ENCODE measurements at regions not wholly inside any gene's neighbourhood (a gene's known extent, or its start where the extent isn't known, plus 50 kb on each side); places are given as distances from the start of the nearest gene placed in this dataset.
"Not testable (repeated sequence)": the region's sequence is repeated elsewhere in the genome, so short reads cannot be mapped to it uniquely, and the experiment has no call there.

DNA sequence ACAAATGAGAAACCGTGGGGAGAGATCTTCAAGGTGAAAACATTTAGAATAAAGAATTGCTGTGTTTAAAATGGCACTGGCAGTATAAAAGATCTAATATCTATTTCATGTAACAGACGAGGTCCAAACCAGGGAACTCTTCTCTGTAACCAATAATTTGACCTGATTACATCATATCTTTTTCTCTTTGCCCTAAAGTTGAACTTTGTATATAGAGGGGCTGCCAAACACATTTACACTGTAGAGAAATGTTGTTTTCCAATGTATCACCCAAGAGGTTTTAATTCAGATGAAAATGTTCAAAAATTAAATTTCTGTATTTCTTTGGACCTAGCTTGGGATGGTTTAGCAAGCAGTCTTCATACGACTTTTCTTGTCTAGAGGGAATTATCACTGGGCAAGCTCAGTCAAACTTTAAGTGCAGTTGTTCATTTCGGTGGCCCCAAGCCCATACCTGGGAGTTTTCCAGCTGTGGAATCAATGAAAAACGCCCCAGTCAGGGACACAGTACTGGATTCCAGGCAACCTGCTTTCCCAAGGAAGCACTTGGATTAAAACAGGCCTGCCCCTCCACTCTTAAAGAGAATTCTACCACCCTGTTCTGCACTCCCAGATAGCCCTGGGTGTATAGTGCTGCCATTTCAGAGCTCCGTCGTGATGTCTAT, 208.5 kb upstream of the FN1 start:
- no peak for DNase-seq

DNA sequence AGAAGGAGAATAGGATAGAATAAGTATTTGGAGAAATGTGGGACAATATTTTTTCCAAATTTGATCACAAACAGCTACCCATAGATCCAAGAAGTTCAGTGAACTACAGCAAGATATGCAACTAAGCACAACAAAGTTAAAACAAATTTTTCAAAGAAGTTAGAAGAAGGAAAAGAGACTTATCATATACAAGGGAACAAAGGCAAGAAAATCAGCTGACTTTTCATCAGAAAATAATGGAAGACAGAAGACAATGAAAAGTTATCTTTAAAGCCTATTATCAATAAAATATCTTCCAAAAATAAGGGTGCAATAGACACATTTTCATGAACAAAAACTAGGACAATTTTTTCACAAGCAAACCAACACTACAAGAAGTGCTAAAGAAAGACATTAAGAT, 202.8 kb upstream of the FN1 start:
- DNase-seq: no peak

DNA sequence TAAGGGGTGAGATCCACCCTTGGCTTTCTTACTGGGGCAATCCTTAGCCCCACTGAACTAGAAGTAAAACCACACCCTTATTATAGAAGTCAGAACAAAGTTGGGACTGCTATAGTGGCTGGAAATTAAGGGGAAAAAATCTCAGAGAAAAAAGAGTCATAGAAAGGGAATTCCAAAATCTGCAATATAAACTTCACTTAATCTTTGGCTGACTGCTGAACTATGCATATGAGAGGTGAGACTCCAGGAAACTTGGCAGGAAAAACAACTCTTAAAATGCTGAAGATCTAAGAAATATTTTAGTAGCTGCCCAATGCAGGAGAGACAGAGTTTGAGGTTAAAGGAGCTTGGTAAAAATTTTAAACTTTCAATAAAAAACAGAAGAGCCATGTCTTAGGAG, 201.8 kb upstream of the FN1 start:
- no peak for DNase-seq

DNA sequence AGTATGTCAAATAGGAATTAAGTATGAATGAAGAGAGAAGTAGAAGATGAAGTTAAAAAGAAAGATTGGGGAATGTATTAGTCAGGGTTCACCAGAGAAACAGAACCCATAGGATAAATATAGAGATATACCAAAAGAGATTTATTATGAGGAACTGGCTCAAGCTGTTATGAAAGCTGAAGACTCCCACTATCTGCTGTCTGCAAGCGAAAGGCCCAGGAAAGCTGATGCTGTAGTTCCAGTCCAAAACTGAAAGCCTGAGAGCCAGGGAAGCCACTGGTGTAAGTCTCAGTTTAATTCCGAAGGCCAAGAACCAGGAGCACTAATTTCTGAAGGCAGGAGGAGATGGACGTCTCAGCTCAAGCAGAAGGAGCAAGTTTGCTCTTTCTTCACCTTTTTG, 200.9 kb upstream of the FN1 start:
- no peak for DNase-seq

DNA sequence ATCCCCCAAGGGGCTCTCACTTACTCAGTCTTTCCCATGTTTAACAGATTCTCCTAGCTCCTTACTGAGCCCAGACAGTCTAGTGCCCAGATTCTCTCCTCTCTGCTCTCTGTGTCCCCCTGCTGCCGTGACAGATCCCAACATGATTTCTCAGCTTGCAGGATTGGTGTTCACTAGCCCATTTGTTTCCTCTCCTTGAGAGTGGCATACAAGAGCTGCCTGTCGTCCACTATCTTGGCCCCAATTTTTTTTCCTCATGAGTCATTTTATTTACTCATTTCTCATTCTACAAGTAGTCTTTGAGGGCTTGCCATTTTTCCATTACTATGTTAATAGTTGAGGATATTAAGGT, 199.9 kb upstream of the FN1 start:
- no peak for DNase-seq

DNA sequence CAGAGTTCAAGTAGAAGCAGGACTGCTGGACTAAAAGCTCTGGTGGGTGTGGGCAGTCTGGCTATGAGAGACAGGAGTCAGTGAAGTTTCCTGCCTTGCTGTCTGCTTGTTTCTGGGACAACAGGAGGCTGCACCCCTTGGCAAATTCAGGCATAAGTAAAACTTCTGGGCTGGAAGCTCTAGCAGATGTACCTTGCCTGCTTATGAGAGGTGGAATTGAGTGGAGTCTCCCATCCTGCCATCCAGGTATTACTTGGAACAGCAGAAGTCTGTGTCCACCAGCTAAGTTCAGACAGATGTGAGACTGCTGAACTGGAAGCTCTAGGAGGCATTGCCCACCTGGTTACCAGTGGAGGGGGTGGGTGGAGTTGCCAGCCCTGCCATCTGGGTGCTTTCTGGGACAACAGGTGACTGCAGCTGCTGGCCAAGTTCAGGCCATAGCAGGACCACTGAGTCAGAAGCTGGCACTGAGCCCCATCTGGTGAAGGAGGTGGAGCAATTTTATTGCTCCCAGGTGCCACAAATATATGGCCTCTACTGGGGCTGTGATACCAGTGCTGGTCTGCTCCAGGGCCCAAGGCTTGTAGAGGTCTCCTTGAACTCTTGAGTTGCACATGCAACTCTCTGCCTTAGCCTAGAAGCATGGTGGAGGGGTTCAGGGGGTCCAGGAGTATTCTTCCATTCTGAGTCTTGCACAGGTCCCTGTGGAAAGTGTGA, 199.4 kb upstream of the FN1 start:
- DNase-seq: no peak

DNA sequence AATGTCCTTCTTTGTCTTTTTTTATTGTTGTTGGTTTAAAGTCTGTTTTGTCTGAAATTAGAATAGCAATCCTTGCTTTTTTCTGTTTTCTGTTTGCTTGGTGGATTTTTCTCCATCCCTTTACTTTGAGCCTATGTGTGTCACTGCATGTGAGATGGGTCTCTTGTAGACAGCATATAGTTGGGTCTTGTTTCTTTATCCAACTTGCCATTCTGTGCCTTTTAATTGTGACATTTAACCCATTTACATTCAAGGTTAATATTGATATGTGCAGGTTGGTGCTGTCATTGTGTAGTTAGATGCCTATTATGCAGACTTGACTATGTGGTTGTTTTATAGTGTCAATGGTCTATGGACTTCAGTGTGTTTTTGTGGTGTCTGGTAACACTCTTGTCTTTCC, 197.5 kb upstream of the FN1 start:
- no peak for DNase-seq

DNA sequence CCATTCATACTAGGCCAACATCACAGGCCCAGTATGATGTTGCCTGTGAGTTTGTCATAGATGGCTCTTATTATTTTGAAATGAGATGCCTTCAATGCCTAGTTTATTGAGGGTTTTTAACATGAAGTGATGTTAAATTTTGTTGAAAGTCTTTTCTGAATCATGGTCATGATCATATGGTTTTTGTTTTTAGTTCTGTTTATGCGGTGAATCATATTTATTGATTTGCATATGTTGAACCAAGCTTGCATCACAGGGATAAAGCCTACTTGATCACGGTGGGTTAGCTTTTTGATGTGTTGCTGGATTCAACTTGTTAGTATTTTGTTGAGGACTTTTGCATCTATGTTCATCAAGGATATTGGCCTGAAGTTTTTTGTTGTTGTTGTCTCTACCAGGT, 195.8 kb upstream of the FN1 start:
- DNase-seq: no peak

DNA sequence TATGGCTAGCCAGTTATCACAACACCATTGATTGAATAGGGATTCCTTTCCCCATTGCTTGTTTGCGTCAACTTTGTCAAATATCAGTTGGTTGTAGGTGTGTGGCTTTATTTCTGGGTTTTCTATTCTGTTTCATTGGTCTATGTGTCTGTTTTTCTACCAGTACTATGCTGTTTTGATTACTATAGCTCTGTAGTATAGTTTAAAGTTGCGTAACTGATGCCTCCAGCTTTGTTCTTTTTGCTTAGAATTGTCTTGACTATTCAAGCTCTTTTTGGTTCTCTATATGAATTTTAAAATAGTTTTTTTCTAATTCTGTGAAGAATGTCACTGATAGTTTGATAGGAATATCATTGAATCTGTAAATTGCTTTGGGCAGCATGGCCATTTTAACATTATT, 194.9 kb upstream of the FN1 start:
- not testable (repeated sequence) for DNase-seq

DNA sequence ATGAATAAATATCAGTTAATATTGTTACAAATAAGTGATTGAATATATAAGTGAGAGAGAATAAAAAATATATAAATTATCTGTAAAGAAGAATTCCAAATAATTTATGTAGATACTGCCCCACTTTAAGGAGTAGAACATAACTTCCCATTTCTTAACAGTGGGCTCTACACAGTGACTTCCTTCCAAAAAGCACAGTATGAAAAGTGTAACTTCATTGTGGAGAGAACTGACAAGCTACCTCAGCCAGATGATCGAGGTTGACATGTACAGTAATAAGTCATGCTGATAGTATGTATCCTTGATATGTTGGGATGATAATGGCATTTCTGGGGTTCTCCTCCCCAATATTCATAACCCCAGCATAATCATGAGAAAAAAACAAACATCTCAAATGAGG, 191.9 kb upstream of the FN1 start:
- DNase-seq: no peak

DNA sequence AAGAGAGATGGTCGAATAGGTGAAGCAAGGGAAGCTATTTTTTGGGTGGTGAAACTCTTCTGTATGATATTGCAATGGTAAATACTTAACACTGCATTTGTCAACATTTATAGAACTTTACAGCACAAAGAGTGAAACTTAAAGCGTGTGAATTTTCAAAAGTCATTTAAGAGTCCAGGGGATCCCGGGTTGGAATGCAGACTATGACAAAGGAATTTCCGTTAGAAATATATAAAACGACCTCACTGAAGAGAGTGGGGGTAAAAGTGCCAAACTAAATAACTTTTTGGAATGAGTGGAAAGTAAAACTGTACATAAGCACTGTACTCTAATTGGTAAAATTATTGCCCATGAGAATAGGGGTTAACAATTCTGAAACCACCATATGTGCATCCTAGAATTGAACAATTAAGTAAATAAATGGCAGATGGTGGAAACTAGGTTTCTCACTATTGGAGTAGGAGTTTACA, 191.0 kb upstream of the FN1 start:
- no peak for DNase-seq

DNA sequence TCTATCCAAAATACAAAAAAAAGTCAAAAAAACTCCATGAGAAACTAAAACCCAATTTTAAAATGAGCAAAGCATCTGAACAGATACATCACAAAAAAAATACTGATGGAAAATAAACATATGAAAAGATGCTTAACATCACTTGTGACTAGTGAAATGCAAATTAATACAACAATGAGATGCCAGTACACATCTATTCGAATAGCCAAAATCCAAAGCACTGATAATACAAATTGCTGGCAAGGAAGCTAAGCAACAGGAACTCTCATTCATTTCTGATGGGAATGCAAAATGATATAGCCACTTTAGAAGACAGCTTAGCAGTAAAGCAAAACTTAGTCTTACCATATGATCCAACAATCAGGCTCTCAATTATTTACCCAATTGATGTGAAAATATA, 190.2 kb upstream of the FN1 start:
- no peak for DNase-seq

DNA sequence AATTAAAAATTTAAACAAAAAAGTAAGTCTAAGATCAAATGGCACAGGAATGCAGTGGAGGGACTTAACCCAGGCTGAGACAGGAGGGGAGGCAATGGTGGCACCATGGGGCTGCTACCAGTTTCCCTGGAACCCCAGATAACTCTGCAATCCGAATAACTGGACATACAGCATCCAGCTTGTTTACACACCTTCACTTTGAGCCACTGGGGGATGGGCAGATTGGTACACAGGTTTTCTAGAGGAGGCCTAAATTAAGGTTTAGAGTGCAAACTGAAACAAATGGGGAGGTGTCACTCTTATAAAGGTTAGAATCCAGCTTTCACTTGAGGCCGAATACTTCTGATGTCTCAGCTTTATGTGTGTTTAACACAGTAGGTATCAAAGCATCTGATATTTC, 189.3 kb upstream of the FN1 start:
- no peak for DNase-seq

DNA sequence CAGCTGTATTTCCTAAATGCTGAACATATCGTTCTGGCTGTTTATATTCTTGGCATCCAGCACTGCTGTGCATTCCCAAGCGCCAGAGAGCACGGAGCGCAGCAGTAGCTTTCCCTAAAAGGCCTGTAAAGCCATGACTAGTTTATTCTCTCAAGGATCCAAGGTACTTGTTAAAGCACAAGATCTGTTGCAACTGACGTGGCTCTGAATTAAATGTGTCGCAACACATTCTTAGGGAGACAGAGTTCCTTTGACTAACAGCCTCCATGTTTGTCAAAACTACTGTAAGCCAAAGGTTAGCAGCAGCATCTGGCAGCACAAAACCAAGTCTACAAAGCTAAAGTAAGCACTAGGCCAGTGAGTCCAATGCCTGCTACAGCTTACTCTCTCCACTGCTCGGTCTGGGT, 188.6 kb upstream of the FN1 start:
- no peak for DNase-seq

DNA sequence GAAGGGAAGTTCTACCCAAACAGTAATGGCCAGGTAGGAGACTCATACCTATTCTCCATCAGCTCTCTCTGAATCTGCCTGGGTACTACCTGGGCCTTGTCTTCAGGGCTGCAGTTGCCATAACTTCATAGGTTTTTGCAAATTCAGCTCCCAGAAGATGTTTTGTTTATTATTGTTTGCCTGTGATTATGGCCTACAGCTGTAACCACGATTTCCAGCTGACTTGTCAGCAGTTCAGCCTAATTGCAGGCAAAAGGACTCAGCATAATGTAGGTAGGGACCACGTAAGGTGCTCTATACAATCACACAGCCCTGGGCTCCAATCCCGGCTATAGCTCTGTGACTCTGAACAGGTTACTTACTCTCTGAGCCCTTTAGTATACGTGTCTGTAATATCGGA, 187.0 kb upstream of the FN1 start:
- no peak for DNase-seq

DNA sequence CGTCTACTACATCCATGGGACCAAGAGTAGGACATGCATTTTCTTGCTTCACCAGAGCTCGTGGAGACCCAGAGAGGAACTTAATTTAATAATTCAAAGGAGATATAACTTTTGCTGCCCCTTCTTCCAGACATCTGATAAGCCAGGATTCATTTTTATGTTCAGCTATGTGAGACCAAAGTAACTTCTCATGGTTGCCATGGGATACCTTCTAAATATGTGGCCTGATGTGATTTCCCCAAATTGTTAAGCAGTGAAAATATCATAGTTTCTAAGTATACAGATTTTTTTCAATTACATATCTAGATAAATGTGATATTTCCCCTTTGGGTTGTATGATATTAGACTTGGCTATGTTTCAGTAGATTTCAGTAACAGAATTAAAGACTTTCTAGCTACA, 185.5 kb upstream of the FN1 start:
- DNase-seq: no peak

DNA sequence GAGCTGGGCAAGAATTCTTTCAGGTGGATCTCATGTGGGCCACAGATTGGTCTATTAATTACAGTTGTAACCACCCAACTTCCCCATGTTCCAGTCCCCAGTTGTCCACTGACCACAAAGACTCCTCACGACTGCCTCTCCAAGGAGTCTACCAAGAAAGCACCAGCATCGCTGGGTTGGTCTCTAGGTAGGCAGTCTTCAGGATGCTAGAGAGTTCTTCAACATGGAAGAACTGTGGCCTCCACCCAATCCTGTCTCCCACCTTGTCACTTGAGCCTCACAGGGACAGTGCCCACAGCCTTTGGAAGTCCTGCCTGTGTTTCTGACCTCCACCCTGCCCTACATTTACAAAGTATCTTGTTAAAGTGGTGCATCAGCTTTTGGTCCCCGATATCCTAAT, 184.7 kb upstream of the FN1 start:
- DNase-seq: no peak

DNA sequence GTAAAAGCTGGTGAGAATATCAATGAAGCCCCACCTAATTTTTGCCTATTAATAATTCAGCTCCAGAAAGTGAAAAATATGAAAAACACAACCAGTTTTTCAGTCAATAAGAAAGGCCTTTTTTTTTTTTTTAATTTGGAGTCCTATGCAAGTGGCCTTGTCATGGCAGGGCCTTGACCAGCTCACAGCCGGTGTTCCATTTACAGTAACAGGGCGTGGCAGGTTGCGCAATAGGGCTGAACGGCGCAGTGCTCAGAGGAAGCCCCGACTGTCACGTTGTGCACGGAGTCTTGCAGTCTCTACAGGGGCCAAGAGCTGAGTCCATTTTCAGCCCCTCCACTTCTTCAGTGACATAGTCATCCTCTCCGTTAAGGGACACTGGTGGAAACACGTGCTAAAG, 184.1 kb upstream of the FN1 start:
- no peak for DNase-seq

DNA sequence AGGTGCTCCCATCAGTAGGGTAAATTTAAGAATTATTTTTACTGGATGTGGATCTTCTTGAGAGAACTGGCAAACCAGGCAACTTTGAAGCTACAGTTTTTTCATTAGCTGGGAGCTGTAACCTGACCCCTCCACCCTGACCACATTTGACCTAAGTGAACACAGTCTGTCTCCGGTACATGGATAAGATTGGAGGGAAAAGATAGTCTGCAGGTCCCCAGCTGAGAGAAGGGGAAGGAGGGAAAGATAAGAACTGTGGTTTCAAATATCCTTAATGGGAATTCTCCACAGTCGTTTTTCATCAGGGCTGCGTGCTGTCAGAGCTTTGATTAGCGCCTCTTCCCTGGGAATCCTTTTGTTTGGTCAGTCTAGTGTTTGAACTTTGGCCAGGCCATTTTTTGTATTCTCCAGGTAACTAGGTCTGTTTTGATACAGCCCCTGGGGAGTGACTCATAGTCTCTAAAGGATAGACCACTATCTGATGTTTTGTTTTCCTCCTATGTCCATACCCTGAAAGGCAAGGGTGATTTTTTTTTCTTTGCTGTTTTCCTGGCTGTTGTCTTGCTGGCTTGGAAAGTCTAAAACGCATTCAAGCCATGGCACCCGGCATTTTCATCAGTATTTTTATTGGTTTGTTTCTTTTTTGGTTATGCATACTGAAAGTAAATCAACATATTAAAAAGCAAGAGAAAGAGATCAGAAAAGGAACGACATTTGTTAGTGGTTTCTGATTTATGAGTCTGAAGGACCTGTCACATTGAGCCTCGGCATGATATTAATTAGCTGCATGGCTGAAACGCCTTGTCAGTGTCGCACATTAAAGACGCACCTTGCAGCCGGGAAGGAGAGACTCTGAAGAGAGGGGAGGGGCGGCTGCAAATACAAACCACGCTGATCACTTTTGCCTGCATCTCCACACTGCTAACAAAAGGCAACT, 183.4 kb upstream of the FN1 start:
- no peak for DNase-seq

DNA sequence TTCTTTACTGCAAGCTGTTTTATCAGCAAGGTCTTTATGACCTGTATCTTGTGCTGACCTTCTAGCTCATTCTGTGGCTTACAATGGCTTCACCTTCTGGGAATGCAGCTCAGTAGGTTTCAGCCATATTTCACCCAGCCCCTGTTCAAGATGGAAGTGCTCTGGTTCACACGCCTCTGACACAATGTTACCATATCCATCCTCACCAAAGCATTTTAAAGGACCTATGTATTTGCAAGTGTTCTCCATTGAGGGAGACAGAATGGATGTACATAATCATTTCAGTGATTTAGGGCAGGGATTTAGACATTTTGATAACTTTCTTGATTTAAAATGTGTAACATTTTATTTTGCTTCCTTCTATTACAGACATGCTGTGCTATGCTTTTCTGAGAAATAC, 182.3 kb upstream of the FN1 start:
- no peak for DNase-seq

DNA sequence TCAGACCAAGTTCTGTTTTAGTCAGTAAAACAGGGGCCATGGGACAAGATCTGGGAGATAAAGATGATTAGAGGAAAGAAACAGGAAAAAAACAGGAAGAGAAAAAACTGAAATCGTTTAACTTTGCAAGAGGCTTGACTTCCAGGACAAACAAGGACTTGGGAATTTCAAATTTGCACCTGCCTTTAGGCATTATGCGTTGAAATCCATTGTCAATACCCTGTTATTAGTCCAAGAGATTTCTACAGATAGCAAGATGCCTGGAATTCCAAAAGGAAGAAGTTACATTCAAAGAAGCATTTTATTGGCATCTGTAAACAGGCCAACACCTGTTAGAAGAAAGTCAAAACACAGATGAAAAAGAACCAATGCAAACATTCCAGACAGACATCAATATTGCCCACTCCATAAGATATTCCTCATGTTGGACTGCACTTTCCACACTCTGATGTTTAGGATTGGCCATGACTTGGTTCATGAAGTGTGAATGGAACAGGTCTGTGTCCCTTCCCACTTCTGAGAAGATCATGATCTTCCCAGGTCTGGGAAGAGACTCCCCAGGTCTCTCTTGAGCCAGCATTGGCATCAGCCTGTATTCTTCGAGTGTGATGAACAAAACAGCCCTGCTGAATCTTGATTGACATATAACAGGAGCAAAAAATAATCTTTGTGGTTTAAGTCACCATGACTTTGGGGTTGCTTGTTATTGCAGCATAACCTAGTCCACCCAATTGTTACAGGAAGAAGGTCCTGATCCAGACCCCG, 181.4 kb upstream of the FN1 start:
- DNase-seq: no peak

DNA sequence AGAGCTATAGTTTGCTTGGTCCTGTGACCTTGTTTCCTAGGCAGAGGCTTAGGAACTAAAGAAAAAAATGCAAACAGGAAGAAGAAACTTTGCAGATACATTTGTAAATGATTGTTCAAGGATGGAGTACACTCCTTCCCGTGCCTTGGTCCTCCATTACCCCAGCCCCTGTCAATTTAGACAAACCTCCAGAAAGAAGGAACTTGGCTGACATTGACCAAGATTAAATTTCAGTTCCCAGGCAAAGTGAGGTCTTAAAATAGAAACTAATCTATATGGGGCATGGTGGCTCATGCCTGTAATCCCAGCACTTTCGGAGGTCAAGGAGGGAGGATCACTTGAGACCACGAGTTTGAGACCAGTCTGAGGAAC, 179.9 kb upstream of the FN1 start:
- DNase-seq: no peak

DNA sequence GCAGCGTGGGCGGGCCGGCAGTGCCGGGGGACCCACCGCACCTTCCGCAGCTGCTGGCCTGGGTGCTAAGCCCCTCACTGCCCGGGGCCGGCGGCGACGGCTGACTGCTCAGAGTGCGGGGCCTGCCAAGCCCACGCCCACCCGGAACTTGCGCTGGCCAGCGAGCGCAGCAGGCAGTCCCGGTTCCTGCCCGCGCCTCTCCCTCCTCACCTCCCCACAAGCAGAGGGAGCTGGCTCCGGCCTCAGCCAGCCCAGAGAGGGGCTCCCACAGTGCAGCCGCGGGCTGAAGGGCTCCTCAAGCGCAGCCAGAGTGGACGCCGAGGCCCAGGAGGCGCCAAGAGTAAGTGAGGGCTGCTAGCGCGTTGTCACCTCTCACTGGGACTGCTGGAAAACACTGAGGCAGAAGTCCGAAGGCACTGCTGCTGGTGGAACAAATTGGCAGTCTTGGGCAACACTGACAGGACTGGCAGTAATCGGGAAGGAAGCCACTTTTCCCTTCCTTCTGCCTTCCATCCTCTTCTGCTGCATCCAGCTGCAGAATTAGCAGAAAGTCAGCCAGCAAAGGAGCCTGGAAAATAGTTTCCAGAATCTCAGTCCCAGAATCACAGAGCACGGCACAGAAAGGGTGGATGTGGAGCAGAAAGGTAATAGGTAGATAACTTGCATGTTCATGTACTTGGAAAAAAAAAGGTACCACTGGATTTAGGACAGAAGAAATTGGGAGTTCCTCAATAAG, 179.4 kb upstream of the FN1 start:
- DNase-seq: no peak

All from stimulated activated naive CD4-positive, alpha-beta T cell treated with Interleukin-2 at 50 U/mL for 16 hours (primary cell).